A549 (cell line): ENCODE measurements at regions not wholly inside any gene's neighbourhood (a gene's known extent, or its start where the extent isn't known, plus 50 kb on each side); places are given as distances from the start of the nearest gene placed in this dataset.

Experiments
- ATAC-seq, 2 experiments: fragments of 200-7000 bp in 1 of 2; fragments of >200 bp in 1 of 2; cut with Nextera tagmentation in 1 of 2; cut with Tn5 transposase in 1 of 2; 3 replicates each; pipeline versions ENCODE4 v1.8.0 to v1.9.1; 2018 to 2020; ENCODE audit warnings: mild to moderate bottlenecking in 1 of 2, moderate library complexity in 1 of 2
- CTCF ChIA-PET: fragments of 300-600 bp; sonication (Branson Sonifier 250); formaldehyde crosslinking; extraction: SDS; loops from one replicate; lab custom pipeline; 2021; ENCODE audit warnings: antibody characterized with exemption, inconsistent platforms; lab: Yijun Ruan, JAX
- POLR2A ChIA-PET: fragments of 350-600 bp; formaldehyde crosslinking; extraction: SDS; loops from one replicate; lab custom pipeline; 2021; ENCODE audit warnings: antibody characterized with exemption, inconsistent platforms; lab: Yijun Ruan, JAX
- DNase-seq, 2 experiments: peaks; one replicate each; pipeline versions ENCODE4 v3.0.0 to v3.0.0-alpha.2; 2011 to 2016; ENCODE audit warnings: low read depth in 1 of 2, low spot score in 1 of 2
- FAIRE-seq: peaks from 2 replicates; lab custom pipeline; 2011; peaks lifted over from hg19 to GRCh38; lab: Jason Lieb, UNC
- H3K27ac ChIP-seq, 2 experiments: fragments of >200 bp; sonication (Bioruptor Twin); formaldehyde crosslinking; 3 replicates each; pipeline ENCODE4 v1.5.1; 2016 to 2017
- H3K4me1 ChIP-seq: fragments of >200 bp; sonication (Bioruptor Twin); formaldehyde crosslinking; 3 replicates; pipeline ENCODE4 v1.6.1; 2016
- H3K4me2 ChIP-seq: fragments of >200 bp; sonication (Bioruptor Twin); formaldehyde crosslinking; 3 replicates; pipeline ENCODE4 v1.6.1; 2016
- H3K4me3 ChIP-seq: fragments of >200 bp; sonication (Bioruptor Twin); formaldehyde crosslinking; 3 replicates; pipeline ENCODE4 v1.5.1; 2016
- H3K9me3 ChIP-seq: fragments of >200 bp; sonication (Bioruptor Twin); formaldehyde crosslinking; 3 replicates; pipeline ENCODE4 v1.6.1; 2016
- ATOH8 ChIP-seq: fragments of 250-450 bp; sonication (Bioruptor Pico); IDR thresholded peaks from 2 replicates; pipeline ENCODE4 v1.5.0; 2020; ENCODE audit warnings: low read depth, mild to moderate bottlenecking, moderate library complexity
- BCL3 ChIP-seq: fragments of >200 bp; sonication (Bioruptor Twin); formaldehyde crosslinking; IDR thresholded peaks from 3 replicates; pipeline ENCODE4 v1.6.1; 2016
- BHLHE40 ChIP-seq: IDR thresholded peaks from 2 replicates; pipeline ENCODE4 v1.6.1; 2012; ENCODE audit warnings: low read depth, low read length, inconsistent platforms
- CEBPB ChIP-seq, 2 experiments: fragments of >200 bp in 1 of 2; sonication (Bioruptor Twin) in 1 of 2; formaldehyde crosslinking in 1 of 2; IDR thresholded peaks; 2 replicates each; pipeline ENCODE4 v1.6.1; 2012 to 2016
- CHD2 ChIP-seq: fragments of 150-350 bp; IDR thresholded peaks from 2 replicates; pipeline ENCODE4 v1.6.1; 2014; ENCODE audit warnings: low read length; ENCODE audit not compliant: partially characterized antibody
- CHD4 ChIP-seq: fragments of 200-600 bp; sonication (generic); IDR thresholded peaks from 2 replicates; pipeline ENCODE4 v1.6.1; 2016; ENCODE audit warnings: antibody characterized with exemption, mild to moderate bottlenecking, borderline replicate concordance
- CTCF ChIP-seq: fragments of >200 bp; sonication (Bioruptor Twin); formaldehyde crosslinking; IDR thresholded peaks from 3 replicates; pipeline ENCODE4 v1.5.1; 2016
- EHMT2 ChIP-seq: fragments of 200-600 bp; sonication (generic); IDR thresholded peaks from 2 replicates; pipeline ENCODE4 v1.6.1; 2016; ENCODE audit warnings: antibody characterized with exemption, low read depth, mild to moderate bottlenecking, moderate library complexity
- FOSL2 ChIP-seq, 2 experiments: fragments of 450-650 bp in 1 of 2; fragments of >200 bp in 1 of 2; sonication (Bioruptor Twin) in 1 of 2; formaldehyde crosslinking; IDR thresholded peaks; 2 replicates each; pipeline versions ENCODE4 v1.5.0 to v1.6.1; 2016 to 2020; ENCODE audit warnings: mild to moderate bottlenecking in 1 of 2, moderate library complexity in 1 of 2
- FOXS1 ChIP-seq: fragments of 250-450 bp; sonication (Bioruptor Pico); IDR thresholded peaks from 2 replicates; pipeline ENCODE4 v1.5.0; 2020; ENCODE audit warnings: mild to moderate bottlenecking, moderate library complexity
- GATA3 ChIP-seq: IDR thresholded peaks from 2 replicates; pipeline ENCODE4 v1.6.1; 2012; ENCODE audit warnings: borderline replicate concordance
- HOXA7 ChIP-seq: fragments of 250-450 bp; sonication (Bioruptor Pico); IDR thresholded peaks from 2 replicates; pipeline ENCODE4 v1.5.0; 2020; ENCODE audit warnings: mild to moderate bottlenecking, moderate library complexity
- HOXB13 ChIP-seq: fragments of 250-450 bp; sonication (Bioruptor Pico); IDR thresholded peaks from 2 replicates; pipeline ENCODE4 v1.5.0; 2020; ENCODE audit warnings: low read depth, mild to moderate bottlenecking, moderate library complexity
- JUN ChIP-seq, 2 experiments: fragments of >200 bp; sonication (Bioruptor Twin); formaldehyde crosslinking; IDR thresholded peaks; 2 replicates in 1 of 2; 3 replicates in 1 of 2; pipeline ENCODE4 v1.6.1; 2016 to 2017
- KDM1A ChIP-seq: fragments of 200-600 bp; sonication (generic); IDR thresholded peaks from 2 replicates; pipeline ENCODE4 v1.6.1; 2016; ENCODE audit warnings: low read depth, mild to moderate bottlenecking
- MAFK ChIP-seq: fragments of 450-650 bp; IDR thresholded peaks from 2 replicates; pipeline ENCODE4 v1.6.1; 2014; ENCODE audit not compliant: partially characterized antibody
- NPAS2 ChIP-seq: fragments of 250-450 bp; sonication (Bioruptor Pico); IDR thresholded peaks from 2 replicates; pipeline ENCODE4 v1.8.0; 2022; ENCODE audit warnings: mild to moderate bottlenecking, moderate library complexity, borderline replicate concordance
- NR3C1 ChIP-seq: fragments of >200 bp; sonication (Bioruptor Twin); formaldehyde crosslinking; IDR thresholded peaks from 3 replicates; pipeline ENCODE4 v1.6.1; 2017
- RAD21 ChIP-seq, 2 experiments: fragments of >200 bp in 1 of 2; sonication (Bioruptor Twin) in 1 of 2; formaldehyde crosslinking in 1 of 2; IDR thresholded peaks in 1 of 2; conservative IDR thresholded peaks in 1 of 2; 2 replicates in 1 of 2; 3 replicates in 1 of 2; pipeline ENCODE4 v1.6.1; 2012 to 2018; ENCODE audit warnings: inconsistent platforms in 1 of 2
- ZC3H11A ChIP-seq: fragments of 450-650 bp; IDR thresholded peaks from 2 replicates; pipeline ENCODE4 v1.6.1; 2014; ENCODE audit warnings: antibody characterized with exemption, mild to moderate bottlenecking
- ZSCAN20 ChIP-seq: fragments of 250-450 bp; sonication (Bioruptor Pico); IDR thresholded peaks from 2 replicates; pipeline ENCODE4 v1.8.0; 2022; ENCODE audit warnings: mild to moderate bottlenecking, moderate library complexity
- WGBS: methylation state at CpG from one replicate; pipeline ENCODE4 v1.1.6; 2017; ENCODE audit errors: missing lambda C conversion rate; 5-methylcytosine and 5-hydroxymethylcytosine counted together
- TF ChIP-seq, protein P1 (sequence below): fragments of >200 bp; sonication (Bioruptor Twin); formaldehyde crosslinking; IDR thresholded peaks from 2 replicates; pipeline ENCODE4 v1.6.1; 2016
- TF ChIP-seq, protein P2 (sequence below): IDR thresholded peaks from 2 replicates; pipeline ENCODE4 v1.6.1; 2012; ENCODE audit warnings: low read depth, borderline replicate concordance

GRCh38 chr11:121372028-121372427 lies 79.5 kb downstream of the SC5D start:
- POLR2A ChIA-PET: no interaction called here
- Histone ChIP-seq H3K4me1 (no peaks in the 10 kb centered on the region), H3K27ac (no peak overlapping the region), H3K4me3 (no peak overlapping the region), H3K9me3 (no peaks in the 10 kb centered on the region), H3K4me2 (no peak overlapping the region)
- WGBS: 53% methylated on average over 2 of the region's 2 CpGs
- CTCF ChIA-PET: interaction anchor here (0.6 kb wide), 1 partner anchor 227 kb away, joined by 3 read pairs; no protein-coding TSS in a partner anchor
- DNase-seq (no peak), FAIRE-seq (no peak), ATAC-seq (no peak)
- no peak for TF ChIP-seq CEBPB (IDR thresholded peaks at IDR 0.05)
- no peak for TF ChIP-seq FOSL2 (IDR thresholded peaks at IDR 0.05)
- TF ChIP-seq FOSL2 (CRISPR knock-in tag; IDR thresholded peaks at IDR 0.05): no peak
- no peak for TF ChIP-seq RAD21 (conservative IDR thresholded peaks at IDR 0.05 in 1 of 2, IDR thresholded peaks at IDR 0.05 in 1 of 2)
- no peak for TF ChIP-seq BHLHE40
- TF ChIP-seq GATA3: no peak
- no peak for TF ChIP-seq ZC3H11A
- no peak for TF ChIP-seq CHD2
- TF ChIP-seq NPAS2 (CRISPR knock-in tag): no peak

DNA sequence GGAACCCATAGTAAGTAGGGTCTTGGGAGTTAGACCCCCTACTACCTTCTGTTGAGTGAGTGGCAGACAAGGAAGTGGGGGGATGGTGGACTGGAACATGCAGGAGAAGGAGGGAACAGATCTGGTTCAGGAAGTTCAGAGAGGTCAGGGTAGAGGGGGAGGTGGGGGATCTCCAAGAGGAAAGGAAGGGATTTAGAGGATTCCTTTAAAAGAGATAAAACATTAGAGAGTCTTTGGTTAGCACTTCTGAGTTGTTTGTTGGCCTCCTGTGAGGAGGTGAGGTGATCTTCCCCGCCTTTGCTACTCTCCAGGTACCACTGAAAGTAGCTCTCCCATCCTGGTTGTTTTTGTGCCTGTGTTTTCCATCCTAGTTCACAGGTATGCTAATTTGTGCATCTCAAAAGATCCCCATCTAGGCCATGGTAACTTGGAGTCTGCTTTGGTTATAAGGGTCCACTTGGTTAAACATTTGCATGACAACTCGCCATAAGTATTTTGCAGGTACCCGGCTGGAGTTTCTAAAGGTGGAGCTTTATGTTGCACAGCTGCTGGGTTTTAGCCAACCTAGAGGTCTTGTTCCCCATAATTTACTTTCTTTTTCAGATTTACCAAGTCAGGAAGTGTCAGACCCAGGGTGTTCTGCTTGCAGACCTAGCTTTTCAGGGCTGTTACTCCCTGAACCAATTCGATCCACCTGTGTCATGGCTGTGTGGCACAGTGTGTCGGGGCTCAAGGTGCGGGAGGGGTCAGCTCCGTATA lies 79.3 kb upstream of the SORL1 start:
- TF ChIP-seq EHMT2 (no peak), CEBPB (IDR thresholded peaks at IDR 0.05) (no peak), HOXB13 (no peak), JUN (IDR thresholded peaks at IDR 0.05) (no peak), ZSCAN20 (CRISPR knock-in tag) (no peak), MAFK (no peak), HOXA7 (CRISPR knock-in tag) (no peak), KDM1A (no peak), ATOH8 (CRISPR knock-in tag) (no peak), FOXS1 (CRISPR knock-in tag) (no peak), CHD4 (no peak), BCL3 (no peak), CTCF (no peak), NR3C1 (no peak)
- TF ChIP-seq, protein P1, sequence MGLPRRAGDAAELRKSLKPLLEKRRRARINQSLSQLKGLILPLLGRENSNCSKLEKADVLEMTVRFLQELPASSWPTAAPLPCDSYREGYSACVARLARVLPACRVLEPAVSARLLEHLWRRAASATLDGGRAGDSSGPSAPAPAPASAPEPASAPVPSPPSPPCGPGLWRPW: no peak
- TF ChIP-seq, protein P2, sequence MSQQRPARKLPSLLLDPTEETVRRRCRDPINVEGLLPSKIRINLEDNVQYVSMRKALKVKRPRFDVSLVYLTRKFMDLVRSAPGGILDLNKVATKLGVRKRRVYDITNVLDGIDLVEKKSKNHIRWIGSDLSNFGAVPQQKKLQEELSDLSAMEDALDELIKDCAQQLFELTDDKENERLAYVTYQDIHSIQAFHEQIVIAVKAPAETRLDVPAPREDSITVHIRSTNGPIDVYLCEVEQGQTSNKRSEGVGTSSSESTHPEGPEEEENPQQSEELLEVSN: no peak
- no peak for DNase-seq
- no peaks in the 10 kb centered on the region for H3K4me1 ChIP-seq
- ChIA-PET POLR2A (no interaction called here), CTCF (no interaction called here)
- H3K4me2 ChIP-seq: no peak overlapping the region
- no peak for ATAC-seq
- H3K4me3 ChIP-seq: no peak overlapping the region
- H3K27ac ChIP-seq: no peak overlapping the region
- WGBS: 90% methylated on average over 6 of the region's 7 CpGs
- no peaks in the 10 kb centered on the region for H3K9me3 ChIP-seq
- FAIRE-seq: no peak
